GM19324 (cell line): ENCODE measurements at regions not wholly inside any gene's neighbourhood (a gene's known extent, or its start where the extent isn't known, plus 50 kb on each side); places are given as distances from the start of the nearest gene placed in this dataset.
"Not testable (repeated sequence)": the region's sequence is repeated elsewhere in the genome, so short reads cannot be mapped to it uniquely, and the experiment has no call there.

Experiments used
- ATAC-seq: cut with Tn5 transposase; IDR thresholded peaks from one replicate; pipeline ENCODE4 v1.9.1; 2021; ENCODE audit warnings: mild to moderate bottlenecking, moderate library complexity; ENCODE audit not compliant: unreplicated experiment, low FRiP score

- ATAC-seq = no peak
Measured at GRCh38 chr2:194514281-194514680, 1142.7 kb upstream of the SLC39A10 start.

GRCh38 chr2:194511070-194511469 is 1146.0 kb upstream of the SLC39A10 start:
- not testable (repeated sequence) for ATAC-seq

- ATAC-seq = not testable (repeated sequence)
Measured at GRCh38 chr2:194504876-194505275, 1152.2 kb upstream of the SLC39A10 start.

GRCh38 chr2:194495046-194495445 is 1162.0 kb upstream of the SLC39A10 start:
- no peak for ATAC-seq

- ATAC-seq = no peak
Measured at GRCh38 chr2:194494401-194494800, 1162.6 kb upstream of the SLC39A10 start.

- no peak for ATAC-seq
Measured at GRCh38 chr2:194491409-194492115, 1165.5 kb upstream of the SLC39A10 start.

- no peak for ATAC-seq
Measured at GRCh38 chr2:194486326-194486725, 1170.7 kb upstream of the SLC39A10 start.

- ATAC-seq = no peak
Measured at GRCh38 chr2:194483041-194483440, 1174.0 kb upstream of the SLC39A10 start.

- ATAC-seq = no peak
Measured at GRCh38 chr2:194465641-194466040, 1191.4 kb upstream of the SLC39A10 start.

GRCh38 chr2:194464964-194465638 is 1191.9 kb upstream of the SLC39A10 start:
- ATAC-seq = no peak

- not testable (repeated sequence) for ATAC-seq
Measured at GRCh38 chr2:194462883-194463282, 1194.1 kb upstream of the SLC39A10 start.

- no peak for ATAC-seq
Measured at GRCh38 chr2:194455358-194455757, 1201.7 kb upstream of the SLC39A10 start.

GRCh38 chr2:194452504-194452903 is 1204.5 kb upstream of the SLC39A10 start:
- no peak for ATAC-seq

GRCh38 chr2:194445226-194445625 is 1211.8 kb upstream of the SLC39A10 start:
- no peak for ATAC-seq

GRCh38 chr2:194443926-194444325 is 1213.1 kb upstream of the SLC39A10 start:
- ATAC-seq = no peak

GRCh38 chr2:194424683-194425209 is 1232.3 kb upstream of the SLC39A10 start:
- ATAC-seq = no peak

- no peak for ATAC-seq
Measured at GRCh38 chr2:194411221-194411620, 1245.8 kb upstream of the SLC39A10 start.

- no peak for ATAC-seq
Measured at GRCh38 chr2:194395818-194396217, 1261.2 kb upstream of the SLC39A10 start.

- ATAC-seq = no peak
Measured at GRCh38 chr2:194385376-194385775, 1271.7 kb upstream of the SLC39A10 start.

GRCh38 chr2:194383401-194383800 is 1273.6 kb upstream of the SLC39A10 start:
- ATAC-seq = no peak

GRCh38 chr2:194382221-194382620 is 1274.8 kb upstream of the SLC39A10 start:
- ATAC-seq = no peak

GRCh38 chr2:194380011-194380410 is 1277.0 kb upstream of the SLC39A10 start:
- ATAC-seq = no peak
